ENCODE measurements at regions not wholly inside any gene's neighbourhood (a gene's known extent, or its start where the extent isn't known, plus 50 kb on each side); places are given as distances from the start of the nearest gene placed in this dataset.
"Not testable (repeated sequence)": the region's sequence is repeated elsewhere in the genome, so short reads cannot be mapped to it uniquely, and the experiment has no call there.

DNA sequence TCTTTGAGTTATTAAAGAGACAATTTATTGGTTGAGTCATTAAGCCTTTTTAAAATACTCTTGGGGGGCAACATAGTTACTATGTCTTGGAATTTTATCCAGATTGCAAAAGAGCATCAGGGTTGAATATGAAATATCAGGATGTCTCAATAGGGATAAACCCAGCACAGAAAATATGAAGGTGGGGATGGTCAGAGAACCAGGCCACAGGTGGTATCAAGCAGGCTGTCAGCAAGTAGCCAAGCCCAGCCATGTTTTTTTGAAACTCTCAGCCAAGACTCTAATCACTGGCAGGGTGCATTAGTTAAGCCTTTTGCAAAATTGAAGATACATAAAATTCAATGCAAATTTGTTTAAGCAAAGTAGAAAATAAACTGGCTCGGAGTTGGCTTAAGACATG, 468.9 kb downstream of the DTWD2 start:
- no peak for DNase-seq (ENCODE audit: low read depth)
- H3K4me3 ChIP-seq (ENCODE audit: low read depth, low read length) = no peak overlapping the region
- TF ChIP-seq, protein P1, sequence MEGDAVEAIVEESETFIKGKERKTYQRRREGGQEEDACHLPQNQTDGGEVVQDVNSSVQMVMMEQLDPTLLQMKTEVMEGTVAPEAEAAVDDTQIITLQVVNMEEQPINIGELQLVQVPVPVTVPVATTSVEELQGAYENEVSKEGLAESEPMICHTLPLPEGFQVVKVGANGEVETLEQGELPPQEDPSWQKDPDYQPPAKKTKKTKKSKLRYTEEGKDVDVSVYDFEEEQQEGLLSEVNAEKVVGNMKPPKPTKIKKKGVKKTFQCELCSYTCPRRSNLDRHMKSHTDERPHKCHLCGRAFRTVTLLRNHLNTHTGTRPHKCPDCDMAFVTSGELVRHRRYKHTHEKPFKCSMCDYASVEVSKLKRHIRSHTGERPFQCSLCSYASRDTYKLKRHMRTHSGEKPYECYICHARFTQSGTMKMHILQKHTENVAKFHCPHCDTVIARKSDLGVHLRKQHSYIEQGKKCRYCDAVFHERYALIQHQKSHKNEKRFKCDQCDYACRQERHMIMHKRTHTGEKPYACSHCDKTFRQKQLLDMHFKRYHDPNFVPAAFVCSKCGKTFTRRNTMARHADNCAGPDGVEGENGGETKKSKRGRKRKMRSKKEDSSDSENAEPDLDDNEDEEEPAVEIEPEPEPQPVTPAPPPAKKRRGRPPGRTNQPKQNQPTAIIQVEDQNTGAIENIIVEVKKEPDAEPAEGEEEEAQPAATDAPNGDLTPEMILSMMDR (IDR thresholded peaks at IDR 0.05; ENCODE audit: low read depth, low read length, missing control alignments) = no peak

DNA sequence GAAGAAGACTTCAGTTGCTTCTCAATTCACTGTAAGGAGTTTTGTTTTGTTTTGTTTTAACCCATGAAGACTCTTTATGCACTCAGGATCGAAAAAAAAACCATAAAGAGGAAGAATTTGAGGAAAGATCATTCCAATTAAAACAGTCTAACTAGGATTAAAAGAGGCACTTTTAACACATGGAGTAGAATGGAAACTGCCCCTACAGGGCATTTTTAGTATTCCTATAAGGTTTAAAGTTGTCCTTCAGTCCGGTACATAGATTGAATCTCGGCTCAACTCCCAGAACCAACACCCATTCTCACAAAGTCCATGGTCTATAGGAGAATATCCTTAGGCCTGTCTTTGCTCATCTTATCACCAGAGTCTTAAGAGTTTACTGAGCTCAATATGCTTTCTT, 469.6 kb downstream of the DTWD2 start:
- DNase-seq (ENCODE audit: low read depth) = no peak
- H3K4me3 ChIP-seq (ENCODE audit: low read depth, low read length) = no peak overlapping the region
- TF ChIP-seq, protein P1 (IDR thresholded peaks at IDR 0.05; ENCODE audit: low read depth, low read length, missing control alignments) = no peak

DNA sequence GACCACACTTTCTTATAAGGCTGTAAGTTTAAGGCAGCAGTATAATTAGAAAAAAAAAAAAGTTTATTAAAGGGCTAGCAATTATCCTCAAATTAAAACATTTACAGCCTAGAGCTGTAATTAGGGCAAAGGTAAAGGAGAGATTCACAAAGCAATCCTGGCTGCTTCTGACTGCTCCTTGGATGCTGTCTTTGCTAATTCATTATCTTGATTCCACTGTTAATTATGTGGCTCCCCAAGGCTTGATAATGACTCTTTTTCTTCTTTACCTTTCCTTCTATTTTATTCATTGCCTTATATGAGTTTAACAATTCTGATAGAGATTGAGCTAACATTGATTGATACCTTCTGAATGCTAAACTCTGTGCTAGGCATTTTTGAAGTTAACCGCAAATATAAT, 476.5 kb downstream of the DTWD2 start:
- TF ChIP-seq, protein P1 (IDR thresholded peaks at IDR 0.05; ENCODE audit: low read depth, low read length, missing control alignments) = no peak
- DNase-seq (ENCODE audit: low read depth) = no peak
- H3K4me3 ChIP-seq (ENCODE audit: low read depth, low read length) = no peak overlapping the region

DNA sequence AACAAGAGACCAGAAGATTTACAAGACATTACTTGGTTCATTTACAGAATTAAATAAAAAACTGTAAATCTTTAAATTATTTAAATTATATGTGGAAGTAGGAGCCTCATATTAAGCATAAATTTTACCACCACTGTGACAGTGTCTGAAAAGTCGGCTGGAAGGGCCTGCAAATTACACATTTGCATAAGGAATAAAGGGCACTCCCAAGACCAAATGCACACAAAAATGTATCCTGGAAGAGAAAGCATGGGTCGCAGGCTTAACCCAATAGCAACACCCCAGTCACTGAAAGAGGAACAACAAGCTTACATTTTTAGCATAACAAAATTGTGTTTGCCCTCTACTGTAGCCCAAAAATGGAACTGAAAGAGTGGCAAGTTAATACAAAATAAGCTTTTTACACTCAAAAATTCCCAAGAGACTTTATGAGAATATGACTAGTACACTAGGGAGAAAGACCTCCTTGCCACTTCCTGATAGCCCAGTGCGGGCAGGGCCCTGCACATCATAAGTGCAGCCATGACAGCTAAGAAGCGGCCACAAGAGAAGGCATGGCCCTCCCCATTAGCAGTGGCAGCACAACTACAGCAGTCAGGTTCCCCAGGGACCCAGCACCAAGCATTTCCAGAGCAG, 482.0 kb downstream of the DTWD2 start:
- H3K4me3 ChIP-seq (ENCODE audit: low read depth, low read length) = no peak overlapping the region
- DNase-seq (ENCODE audit: low read depth) = peak; percentile 5
- TF ChIP-seq, protein P1 (IDR thresholded peaks at IDR 0.05; ENCODE audit: low read depth, low read length, missing control alignments) = no peak

DNA sequence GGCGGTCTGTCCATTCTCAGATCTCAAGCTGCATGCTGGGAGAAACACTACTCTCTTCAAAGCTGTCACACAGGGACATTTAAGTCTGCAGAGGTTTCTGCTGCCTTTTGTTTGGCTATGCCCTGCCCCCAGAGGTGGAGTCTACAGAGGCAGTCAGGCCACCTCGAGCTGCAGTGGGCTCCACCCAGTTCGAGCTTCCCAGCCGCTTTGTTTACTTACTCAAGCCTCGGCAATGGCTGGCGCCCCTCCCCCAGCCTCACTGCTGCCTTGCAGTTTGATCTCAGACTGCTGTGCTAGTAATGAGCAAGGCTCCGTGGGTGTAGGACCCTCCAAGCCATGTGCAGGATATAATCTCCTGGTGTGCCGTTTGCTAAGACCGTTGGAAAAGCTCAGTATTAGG, 486.1 kb downstream of the DTWD2 start:
- not testable (repeated sequence) for H3K4me3 ChIP-seq (ENCODE audit: low read depth, low read length); DNase-seq (ENCODE audit: low read depth)

DNA sequence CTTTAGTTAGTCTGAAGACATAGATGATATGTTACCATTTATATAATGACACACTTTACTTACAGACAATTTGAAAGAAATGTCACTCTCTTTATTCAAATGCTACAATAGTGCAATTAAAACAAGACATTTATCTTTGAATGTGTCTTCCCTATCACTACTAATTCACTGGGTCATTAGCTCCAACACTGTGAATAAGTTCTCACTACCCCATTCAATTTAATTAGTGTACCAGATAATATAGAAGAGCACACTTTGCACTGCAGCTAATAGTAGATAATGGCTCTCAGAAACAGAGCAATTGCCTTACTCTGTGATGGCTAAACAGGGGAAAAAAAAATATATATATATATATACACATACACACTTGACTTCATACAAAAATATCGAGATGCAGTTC, 497.0 kb downstream of the DTWD2 start:
- DNase-seq (ENCODE audit: low read depth) = no peak
- H3K4me3 ChIP-seq (ENCODE audit: low read depth, low read length) = no peak overlapping the region
- TF ChIP-seq, protein P1 (IDR thresholded peaks at IDR 0.05; ENCODE audit: low read depth, low read length, missing control alignments) = no peak

DNA sequence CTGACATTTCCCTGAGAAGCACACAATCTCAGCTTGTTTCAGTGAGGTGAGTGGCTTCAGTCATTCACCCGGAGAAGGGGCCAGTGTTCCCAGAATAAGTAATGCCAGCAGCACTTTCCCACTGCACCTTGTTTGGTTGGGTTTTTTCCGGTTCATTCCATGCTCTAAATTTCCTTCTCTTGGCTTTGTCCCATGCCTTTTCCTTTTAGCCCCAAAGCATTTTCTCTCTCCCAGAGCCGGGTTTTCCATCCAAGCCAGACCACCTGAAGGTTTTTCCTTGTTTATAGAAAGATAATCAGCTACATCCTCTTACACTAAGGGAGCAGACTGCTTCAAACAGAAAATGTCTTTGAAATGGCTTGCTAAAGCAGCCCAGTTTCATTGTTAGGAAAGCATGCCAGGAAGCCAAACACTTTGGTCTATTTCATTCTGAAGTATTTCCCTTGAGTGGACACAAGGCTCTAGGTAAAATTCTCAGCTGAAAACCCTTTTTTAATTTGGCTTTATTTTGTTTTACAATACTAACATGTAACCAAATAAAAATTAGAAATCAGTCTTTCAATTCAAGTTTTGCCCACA, 501.6 kb downstream of the DTWD2 start:
- DNase-seq (ENCODE audit: low read depth) = no peak
- no peak overlapping the region for H3K4me3 ChIP-seq (ENCODE audit: low read depth, low read length)
- TF ChIP-seq, protein P1 (IDR thresholded peaks at IDR 0.05; ENCODE audit: low read depth, low read length, missing control alignments) = no peak
